NCI-H146 (cell line): ENCODE measurements at regions not wholly inside any gene's neighbourhood (a gene's known extent, or its start where the extent isn't known, plus 50 kb on each side); places are given as distances from the start of the nearest gene placed in this dataset.

ENCODE experiments used
- DNase-seq: peaks from one replicate; lab custom pipeline; 2025; lab: John Stamatoyannopoulos, UW

DNA sequence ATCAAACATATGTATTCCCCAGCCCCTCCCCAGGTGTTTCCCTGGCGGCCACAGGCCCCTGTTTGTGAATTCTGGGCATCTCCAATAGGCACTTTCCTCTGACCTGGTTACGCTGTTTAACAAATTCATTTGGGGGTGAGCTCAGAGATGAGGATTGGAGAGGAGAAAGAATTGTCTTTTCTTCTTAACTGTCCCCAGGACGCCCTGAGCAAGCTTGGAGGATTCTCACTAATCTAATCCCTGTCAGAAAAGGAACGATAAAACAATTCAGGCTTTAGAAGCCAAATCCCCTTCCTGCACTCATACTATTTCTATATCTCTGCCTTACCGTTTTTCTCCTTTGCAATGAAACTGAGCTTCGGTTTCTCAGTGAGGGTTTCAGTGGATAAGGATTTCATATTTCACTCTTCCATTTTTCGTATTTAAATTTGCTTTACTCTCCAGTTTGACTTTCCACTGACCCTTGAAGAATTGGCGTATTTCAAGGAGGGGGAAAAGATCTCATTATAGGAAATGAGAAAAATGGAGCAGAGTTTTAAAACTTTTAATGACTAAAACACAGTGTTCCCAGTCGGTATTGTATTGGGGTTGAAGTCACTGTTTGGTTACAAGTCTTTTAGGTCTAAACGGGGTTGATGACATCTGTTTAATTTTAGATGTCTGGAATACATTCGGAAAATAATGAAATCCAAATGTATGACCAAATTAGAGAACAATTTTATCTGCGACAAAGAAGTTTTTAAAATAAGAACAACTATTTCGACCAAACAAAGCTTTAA is 180.1 kb downstream of the MACROH2A1 start:
- no peak for DNase-seq

DNA sequence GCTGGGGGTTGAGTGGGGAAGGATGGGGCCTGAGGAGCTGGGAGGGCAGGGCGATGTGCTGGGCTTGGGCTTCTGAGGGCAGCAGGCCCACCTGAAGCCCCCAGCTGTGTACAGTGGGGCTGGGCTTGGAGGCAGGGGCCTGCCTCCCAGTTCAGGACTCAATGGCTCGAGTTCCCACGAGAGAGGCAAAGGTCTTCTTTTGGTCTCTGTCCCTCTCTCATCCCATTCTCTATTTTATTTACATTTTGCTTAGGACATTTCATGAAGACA is 180.6 kb downstream of the MACROH2A1 start:
- no peak for DNase-seq

DNA sequence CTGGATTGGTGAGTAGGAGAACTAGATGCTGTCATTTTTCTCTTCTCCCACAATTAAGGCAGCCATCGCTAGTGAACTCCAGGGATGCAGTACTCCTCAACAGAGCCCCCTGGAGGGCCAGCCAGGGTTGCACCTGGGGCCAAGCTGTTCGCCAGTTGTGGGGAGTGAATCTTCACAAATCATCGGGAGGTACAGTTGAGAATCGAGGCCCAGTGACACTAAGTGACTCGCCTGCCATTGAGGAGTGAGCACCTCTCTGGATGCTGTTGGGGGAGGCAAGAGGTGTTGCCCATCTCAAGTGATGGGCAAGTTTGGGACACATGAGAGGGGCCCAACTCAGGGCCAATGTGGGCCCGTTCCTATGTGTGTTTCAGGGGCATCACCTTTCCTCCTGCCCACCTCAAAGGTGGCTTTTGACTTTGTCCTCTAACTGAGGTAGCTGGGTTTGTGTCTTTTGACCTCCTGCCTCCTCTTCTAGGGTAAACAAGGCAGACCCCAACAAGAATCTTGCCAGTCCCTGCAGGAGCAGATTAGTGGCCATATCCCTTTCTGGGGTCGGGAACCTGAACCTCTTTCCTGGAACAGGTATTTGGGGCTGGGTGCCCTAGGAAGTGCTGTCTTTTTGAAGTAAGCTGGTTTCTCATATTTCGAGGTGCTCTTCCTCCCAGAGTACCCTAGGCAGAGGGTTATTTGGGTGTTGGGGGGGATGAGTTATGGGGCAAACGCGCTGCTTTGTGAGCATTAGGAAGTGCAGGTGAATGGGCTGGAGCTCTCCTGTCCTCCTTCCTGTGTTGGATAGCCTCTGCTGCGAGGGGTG is 181.2 kb downstream of the MACROH2A1 start:
- no peak for DNase-seq

DNA sequence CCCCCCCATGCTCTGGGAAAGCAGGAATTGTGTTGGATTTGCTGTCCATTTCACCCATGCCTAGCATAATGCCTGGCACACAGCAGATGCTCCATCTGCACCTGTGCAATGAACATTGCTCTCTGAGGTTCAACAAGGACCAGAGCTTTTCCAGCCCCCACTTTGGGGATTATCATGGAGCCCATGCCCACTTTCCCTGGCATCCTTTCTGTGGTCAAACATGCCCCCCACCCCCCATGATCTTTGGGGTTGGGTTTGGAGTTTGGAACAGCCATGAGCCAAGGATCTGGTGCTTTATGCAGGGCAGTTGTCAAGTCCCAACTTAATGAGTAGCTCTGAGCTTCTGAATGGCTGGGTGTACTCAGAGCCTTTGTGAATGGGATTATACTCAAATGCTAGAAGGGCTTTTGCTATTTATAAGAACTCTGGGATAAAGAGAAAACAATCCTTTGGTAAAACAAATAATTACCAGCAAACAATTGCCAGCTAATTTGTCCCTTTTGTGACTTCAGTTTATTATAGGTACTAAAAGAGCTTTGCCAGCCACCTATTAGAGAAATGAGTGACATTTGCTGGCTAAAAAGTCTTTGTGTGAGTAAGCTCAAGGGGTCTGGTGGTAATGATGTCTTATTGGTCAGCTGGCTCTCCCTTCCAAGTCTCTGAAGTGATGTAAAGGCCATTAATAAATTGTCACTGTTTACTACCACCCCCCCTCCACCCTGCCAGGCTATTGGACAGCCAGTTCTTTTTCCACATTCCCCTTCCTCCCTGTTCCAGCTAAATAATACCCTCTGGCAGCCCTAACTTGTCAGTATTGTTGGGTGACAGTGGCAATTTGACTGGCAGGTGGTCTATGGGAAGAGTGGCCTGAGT is 182.3 kb downstream of the MACROH2A1 start:
- no peak for DNase-seq

DNA sequence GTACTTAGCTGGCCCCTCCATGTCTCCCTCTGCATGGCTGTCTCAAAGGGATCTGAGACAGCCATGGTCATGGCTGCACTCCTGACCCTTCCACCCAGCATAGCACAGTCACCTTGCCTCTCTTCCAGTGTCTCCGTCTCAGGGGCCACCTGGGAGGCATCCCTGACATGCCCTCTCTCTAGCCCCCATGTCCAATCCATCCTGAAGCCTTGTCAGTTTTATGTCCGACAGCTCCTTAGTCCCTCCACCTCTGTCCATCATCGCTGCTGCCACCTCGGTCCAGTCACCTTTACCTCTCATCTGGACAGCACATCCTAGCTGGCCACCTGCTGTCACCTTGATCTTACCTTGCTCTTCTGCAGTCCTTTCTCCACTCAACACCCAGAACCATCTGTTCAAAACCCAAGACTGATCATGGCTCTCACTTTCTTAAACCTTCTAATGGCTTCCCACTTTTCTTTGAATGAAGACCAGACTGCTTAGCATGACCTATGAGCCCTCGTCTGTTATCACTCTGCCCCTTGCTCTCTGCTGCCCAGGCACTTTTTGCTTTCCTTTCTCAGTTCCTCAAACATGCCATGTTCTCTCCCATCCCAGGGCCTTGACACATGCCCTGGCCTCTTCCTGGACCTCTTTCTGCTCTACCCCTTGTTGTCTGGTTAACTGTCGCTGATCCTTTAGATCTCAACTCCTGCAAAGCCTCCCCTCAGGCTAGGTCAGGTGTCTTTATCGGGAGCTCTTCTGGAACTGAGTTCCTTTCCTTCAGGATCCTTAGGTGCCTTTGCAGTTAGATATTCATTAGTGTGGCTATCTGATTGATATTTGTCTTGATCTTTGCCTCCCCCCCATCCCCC is 181.8 kb upstream of the PITX1 start:
- no peak for DNase-seq

DNA sequence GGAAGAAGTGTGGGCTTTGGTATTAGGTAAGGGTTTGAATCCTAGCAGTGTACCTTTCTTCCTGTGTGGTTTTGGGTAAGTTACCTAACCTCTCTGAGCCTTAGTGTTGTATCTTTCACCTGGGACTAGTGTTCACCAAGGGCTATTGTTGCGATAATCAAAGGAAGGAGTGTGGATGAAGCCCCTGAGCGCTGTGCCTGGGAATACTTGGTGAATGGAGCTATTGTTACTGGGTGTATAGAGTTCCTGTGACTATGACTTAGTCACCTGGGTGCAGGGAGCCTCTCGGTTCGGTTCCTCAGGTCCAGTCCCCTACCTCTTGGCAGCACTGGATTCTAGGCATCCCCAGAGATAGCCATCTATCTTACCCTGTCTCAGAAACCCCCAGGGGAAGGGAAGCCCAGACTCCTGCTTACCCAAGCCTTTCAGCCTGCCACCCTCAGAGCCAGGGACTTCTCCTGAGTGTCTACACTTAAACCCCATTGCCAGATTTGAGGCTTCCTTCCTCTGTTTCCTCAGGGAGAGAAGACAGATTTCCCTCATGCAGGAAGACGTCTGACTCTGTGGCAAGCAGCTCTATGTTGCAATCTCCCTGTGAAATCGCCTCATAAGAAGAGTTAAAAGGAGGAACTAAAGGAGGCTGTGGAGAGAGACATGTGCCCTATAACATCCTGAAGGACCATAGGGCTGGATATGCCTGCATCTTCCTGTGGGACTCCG is 181.0 kb upstream of the PITX1 start:
- no peak for DNase-seq

DNA sequence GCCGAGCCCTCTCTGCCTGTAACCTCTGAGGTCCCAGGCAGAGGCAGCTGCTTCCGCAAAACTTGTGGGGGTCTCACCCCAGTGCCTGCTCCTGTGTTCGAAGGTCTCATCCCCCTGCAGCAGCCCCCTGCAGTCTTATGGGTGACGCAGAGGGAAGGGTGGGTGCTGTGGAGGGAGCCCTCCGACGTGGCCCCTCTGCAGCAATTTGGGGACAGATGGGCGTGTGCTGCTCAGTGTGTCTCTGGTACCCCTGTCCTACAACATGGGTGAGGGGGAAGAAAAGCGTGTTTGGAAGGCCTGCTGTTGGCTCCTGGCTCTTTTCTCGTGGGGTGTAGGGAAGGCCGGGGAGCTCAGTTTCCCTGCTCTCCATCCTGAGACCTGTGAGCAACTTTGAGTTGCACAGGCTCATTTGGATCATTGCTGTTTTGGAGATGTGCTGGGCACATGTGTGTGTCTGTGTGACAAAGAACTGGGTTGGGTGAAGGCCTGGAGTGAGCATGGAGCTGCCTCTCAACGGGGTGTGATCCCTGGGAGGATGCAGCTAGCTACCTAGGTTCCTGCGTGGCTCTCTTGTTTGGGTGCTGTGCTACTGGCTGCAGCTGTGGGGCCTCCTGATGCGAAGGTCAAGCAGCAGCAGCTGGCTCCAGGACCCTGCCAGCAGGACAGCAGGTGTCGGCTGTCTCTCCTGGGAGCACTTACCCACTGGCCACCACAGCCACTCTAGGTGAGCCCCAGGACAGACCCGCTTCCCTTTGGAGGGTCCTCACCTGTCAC is 179.6 kb upstream of the PITX1 start:
- DNase-seq: peak; percentile 88

DNA sequence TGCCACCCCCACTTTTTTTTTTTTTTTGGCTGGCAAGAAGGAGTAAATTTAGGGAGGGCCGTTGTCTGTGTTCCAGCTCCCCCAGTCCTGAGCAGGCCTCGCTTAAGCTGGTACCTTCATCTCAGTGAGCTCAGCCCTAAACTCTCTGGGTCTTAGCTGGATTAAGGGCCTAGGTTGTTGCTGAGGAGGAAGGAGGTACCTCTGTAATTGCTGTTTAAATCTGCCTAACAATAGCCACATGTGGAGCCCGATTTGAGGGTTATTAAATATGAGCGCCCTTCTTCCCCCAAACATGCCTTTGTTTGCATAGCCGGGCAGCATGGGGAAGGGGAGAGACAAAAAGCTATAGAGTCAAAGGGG is 179.0 kb upstream of the PITX1 start:
- peak; percentile 54 for DNase-seq

DNA sequence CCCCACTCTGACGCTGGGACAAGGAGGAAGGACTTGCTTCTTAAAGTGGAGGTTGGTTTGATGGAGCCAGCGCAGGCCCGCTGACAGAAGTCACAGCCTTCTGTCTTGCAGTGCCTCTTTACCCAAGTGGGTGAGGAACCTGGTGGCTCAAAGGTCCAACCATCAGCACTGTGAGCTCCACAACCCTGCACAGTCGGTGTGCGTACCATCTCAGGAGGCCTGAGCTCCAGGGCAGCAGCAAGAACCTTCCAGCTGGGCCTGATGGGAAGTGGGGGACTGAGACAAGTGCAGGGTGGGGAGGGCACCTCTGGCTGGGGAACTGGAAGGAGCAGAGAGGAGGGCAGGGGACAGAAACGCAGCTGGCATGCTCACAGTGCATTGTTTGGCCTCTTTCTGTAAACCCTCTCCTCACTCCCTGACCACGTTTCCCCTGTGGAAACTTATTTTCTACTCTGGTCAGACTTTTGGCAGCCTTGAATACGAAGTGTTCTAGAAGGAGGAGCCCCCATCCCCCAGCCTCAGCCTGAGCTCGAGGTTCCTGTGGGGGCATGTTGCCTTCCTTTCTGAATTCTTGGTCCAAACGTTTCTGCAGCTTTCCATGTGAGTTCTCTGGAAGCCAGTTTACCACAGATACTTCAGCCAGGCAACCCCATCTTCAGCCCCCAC is 178.5 kb upstream of the PITX1 start:
- DNase-seq: no peak

DNA sequence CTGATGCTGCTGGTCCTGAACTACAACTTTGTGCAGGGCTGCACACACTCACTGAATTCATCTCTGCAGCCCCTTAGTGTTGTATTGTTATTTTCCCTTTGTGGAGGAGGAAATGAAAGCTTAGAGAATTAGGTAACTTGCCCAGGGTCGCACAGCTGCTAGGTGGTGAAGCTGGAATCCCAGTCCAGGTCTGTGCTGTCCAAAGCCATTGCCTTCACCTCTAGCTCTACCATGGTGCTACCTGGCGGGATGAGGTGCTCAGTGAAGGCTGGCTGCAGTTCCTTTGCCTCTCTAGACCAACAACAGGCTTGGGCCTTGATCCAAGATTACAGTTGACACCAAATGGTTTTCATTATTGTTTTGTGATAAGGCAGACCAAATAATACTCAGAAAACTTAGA is 177.8 kb upstream of the PITX1 start:
- no peak for DNase-seq

DNA sequence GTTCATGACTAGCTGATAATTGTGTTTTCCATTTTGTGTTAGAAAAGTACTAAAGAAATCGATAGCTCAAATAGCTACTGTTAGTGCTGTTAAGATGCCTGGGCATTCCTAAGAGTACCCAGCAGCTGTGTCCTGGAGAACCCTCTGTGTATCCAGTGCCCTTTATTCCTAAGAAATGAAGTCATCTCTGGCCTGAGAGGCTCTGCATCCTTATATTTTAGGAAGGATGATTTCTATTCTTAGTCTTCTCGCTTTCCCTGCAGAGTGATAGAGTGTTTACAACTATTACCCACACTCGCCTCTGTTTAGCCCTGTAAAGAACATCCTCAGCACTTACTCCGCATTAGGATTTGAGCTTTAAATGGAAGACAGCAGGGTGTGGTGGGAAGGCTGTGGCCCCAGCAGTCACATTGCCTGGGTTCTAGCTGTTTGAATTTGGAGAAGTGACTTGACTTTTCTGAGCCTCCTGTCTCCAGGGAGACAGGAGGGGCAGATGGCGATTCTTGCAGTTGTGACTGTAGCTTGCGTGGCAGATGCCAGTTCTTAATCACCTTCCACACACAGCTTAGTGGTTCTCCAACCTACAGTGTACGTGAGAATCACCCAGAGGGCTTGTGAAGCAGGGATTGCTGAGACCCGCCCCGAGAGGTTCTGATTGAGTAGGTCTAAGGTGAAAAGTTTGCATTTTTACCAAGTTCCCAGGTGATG is 177.2 kb upstream of the PITX1 start:
- no peak for DNase-seq

DNA sequence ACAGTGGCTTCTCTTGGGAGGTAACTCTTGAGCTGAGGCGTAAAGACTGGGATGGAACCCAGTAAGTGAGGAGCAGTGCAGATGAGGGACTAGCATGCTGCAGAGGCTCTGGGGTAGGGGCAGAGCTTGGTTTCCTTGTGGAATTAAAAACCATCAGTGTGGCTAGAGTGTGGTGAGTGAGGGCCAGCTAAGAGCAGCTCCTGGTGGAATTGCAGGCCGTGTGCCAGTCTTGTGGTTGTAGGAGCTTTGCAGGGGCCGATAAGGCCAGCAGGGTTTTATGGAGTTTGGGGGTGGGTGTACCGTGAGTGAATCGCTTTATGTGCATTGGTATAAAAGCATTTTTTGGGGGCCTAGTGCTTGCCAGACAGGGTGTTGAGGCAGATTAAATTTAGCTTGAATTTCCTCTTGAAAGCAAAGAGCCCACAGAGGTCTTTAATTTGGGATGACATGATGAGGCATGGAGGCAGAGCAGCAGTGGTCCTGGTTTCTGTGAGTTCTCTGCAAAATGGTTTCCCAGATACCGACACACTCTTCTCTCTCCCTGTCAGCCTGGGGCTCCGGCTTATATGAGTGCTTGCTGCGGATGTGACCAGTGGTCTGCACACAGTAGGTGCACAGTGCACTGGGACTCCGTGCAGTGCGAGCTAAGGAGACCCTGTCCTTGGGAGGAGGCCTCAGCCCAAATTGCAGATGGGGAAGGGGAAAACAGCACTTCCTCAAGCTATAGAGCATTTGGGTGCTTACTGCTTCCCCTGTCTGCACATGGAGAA is 176.4 kb upstream of the PITX1 start:
- DNase-seq: no peak

DNA sequence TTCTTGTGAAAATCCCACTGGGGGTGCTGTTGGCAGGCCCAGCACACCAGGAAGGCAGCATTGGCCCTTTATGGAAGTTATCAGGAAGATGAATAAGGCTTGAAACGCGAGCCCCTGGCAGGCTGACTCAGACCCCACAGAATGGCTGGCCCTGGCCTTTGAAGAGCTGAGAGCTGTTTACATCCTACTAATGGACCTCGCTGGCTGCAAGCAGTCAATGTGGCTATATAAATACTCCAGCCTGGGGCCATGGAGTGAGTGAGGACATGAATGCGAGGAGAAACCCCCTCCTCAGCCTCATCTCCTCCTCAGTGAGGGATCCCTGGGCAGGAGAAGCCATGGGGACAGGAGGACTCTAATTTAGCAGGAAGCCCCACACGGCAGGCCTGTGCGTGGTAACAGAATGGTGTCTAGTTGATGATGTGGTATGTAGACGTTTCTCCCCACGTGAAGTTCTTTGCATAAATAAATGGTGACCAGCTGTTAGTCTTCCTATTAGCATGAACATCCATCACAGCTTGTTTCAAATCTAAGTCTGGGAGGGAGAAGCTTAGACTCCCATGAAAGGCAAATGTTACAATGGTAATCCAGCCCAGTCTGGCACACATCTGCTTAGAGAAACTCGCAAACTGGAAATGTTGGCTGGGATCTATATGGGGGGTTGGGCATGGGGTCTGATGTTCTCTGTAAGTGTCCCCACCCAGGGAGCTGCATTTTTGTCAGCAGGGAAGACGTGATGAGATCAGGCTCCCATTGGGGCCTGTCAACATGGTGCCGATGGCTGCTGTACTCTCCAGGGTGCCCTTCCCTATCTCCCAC is 175.1 kb upstream of the PITX1 start:
- DNase-seq: peak; percentile 43

DNA sequence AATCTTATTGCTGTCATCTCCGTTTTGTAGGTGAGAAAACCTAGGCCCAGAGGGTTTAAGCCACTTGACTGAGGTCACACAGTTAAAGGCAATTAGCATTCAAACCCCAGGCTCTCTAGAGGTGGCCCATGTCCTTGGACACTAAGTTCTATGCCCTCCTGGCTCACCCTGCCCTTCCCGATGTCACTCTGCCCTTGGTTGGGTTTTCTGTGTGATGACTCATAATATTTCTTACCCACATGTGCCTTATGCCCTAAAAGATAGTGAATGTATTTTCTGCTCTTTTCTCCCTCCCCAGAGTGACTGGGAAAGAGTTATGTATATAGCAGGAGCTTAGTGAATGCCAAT is 174.5 kb upstream of the PITX1 start:
- DNase-seq: no peak

DNA sequence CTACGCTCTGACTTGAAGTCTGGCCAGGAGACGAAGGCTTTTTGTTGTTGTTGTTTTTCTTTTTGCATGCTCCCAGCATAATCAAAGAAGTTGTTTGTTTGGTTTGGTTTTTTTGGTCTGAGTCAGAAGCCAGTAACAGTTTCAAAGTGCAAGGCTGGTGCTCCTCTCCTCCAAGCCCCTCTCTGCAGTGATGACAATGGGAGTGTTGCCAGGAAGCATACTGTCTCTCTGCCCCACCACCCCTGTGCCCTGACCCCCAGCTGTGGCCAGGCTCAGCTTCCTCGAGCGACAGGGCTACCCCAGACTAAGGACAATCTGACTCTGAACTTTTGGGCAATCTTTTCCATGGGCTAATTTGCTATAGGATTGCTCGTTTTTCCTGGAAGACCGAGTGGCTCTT is 173.8 kb upstream of the PITX1 start:
- no peak for DNase-seq

DNA sequence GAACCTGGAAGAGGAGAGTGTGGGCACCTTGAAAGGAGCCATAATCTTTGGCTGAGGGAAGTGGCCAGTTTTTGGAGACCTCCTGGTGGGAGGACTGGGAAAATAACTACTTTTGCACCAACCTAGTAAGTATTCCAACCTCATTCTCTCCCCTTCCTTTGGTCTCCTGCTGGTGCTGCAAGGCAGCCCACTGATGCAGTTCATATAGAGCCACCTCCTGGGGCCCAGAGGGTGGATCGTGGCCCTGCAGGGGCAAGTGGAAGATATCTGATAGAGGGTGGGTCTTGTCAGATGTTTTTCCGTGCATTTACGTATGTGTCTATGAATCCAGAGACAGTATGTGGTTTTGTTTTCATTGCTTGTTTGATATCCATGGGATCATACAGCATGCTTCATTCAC is 172.8 kb upstream of the PITX1 start:
- no peak for DNase-seq

DNA sequence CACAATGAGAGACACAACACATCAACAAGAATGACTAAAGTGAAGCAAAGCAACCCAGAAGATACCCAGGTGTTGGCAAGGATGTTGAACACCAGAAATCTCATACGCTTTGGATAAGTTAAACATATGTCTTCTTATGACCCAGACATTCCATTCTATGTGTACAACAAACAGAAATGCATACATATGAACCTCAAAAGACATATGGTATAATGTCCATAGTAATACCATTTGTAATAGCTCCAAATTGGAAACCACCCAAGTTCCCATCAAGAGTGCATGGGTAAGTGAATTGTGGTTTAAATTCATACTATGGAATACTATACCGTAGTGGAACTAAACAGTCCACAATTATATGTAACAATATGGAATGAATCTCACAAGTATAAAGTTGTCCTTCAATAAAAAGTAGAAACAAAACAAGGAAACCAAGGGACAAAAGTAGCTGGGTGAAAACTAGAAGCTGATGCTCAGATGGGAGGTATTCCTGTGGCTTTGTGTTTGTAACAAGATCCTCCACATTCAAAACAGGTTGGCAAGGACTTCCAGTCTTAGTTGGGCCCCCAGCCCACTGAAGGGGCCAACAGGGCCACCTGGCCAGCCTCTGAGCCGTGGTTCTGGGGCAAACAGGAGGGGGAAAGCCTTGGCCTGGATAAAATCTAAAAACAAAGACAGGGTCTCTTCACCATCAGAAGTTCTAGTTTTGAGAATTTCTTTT is 171.8 kb upstream of the PITX1 start:
- DNase-seq: no peak
